Testis (tissue), 2 donors: ENCODE measurements at regions not wholly inside any gene's neighbourhood (a gene's known extent, or its start where the extent isn't known, plus 50 kb on each side); places are given as distances from the start of the nearest gene placed in this dataset.

Experiments used
- CTCF ChIP-seq, 3 experiments: fragments of 450-650 bp in 2 of 3; fragments of 200-600 bp in 1 of 3; sonication (generic) in 1 of 3; IDR thresholded peaks; one replicate each; pipeline ENCODE4 v1.5.1; 2016 to 2019; ENCODE audit warnings: antibody characterized with exemption in 3 of 3, mild to moderate bottlenecking in 2 of 3, moderate library complexity in 1 of 3
- POLR2A ChIP-seq: fragments of 450-650 bp; IDR thresholded peaks from one replicate; pipeline ENCODE4 v1.6.1; 2017; ENCODE audit warnings: antibody characterized with exemption, mild to moderate bottlenecking, moderate library complexity

DNA sequence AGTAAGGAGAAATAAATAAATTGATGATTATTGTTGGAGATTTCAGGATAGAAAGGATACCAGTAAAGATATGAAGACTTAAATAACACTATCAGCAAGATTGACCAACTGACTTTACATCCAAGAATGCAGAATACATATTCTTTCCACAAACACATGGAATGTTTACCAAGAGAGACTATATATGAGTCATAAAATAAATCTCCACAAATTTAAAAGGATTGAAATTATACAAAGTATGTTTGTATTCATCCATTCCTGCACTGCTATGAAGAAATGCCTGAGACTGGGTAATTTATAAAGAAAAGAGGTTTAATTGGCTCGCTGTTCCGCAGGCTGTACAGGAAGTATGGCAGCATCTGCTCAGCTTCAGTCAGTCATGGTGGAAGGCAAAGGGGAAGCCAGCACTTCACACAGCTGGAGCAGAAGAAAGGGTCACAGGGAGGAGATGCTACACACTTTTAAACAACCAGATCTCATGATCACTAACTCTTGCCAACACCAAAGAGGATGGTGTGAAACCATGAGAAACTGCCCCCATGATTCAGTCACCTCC is 56.7 kb upstream of the TNFRSF21 start:
- TF ChIP-seq POLR2A: no peak
- no peak for TF ChIP-seq CTCF (IDR thresholded peaks at IDR 0.05)
